KMS-11 (cell line): ENCODE measurements at regions not wholly inside any gene's neighbourhood (a gene's known extent, or its start where the extent isn't known, plus 50 kb on each side); places are given as distances from the start of the nearest gene placed in this dataset.

ENCODE experiments used
- H2AFZ ChIP-seq: fragments of 200-600 bp; sonication (generic); 2 replicates; pipeline ENCODE4 v1.6.1; 2016; ENCODE audit warnings: antibody characterized with exemption, mixed run types, low read depth
- H3K27ac ChIP-seq: fragments of 200-600 bp; sonication (generic); 2 replicates; pipeline ENCODE4 v1.6.1; 2016; ENCODE audit warnings: mild to moderate bottlenecking, mixed run types
- H3K27me3 ChIP-seq: fragments of 200-600 bp; sonication (generic); 2 replicates; pipeline ENCODE4 v1.6.1; 2017; ENCODE audit warnings: mild to moderate bottlenecking, low read depth, mixed run types, moderate library complexity; ENCODE audit not compliant: insufficient read depth
- H3K36me3 ChIP-seq: fragments of 200-600 bp; sonication (generic); 2 replicates; pipeline ENCODE4 v1.6.1; 2017; ENCODE audit warnings: mild to moderate bottlenecking, mixed run types; ENCODE audit not compliant: insufficient read depth
- H3K4me1 ChIP-seq: fragments of 200-600 bp; sonication (generic); 2 replicates; pipeline ENCODE4 v1.6.1; 2016; ENCODE audit warnings: mild to moderate bottlenecking, low read depth, mixed run types; ENCODE audit not compliant: poor library complexity, severe bottlenecking
- H3K4me2 ChIP-seq: fragments of 200-600 bp; sonication (generic); 2 replicates; pipeline ENCODE4 v1.7.0; 2016; ENCODE audit warnings: mild to moderate bottlenecking, mixed run types
- H3K4me3 ChIP-seq: fragments of 200-600 bp; sonication (generic); IDR thresholded peaks from 2 replicates; pipeline ENCODE4 v1.6.1; 2017; ENCODE audit warnings: low read depth, low read length, mixed read lengths; ENCODE audit not compliant: insufficient read depth
- H3K79me2 ChIP-seq: fragments of 200-600 bp; sonication (generic); 2 replicates; pipeline ENCODE4 v1.6.1; 2016; ENCODE audit warnings: low read depth, mixed run types; ENCODE audit not compliant: insufficient read depth
- H3K9ac ChIP-seq: fragments of 200-600 bp; sonication (generic); 2 replicates; pipeline ENCODE4 v1.6.1; 2016; ENCODE audit warnings: mild to moderate bottlenecking, mixed run types
- H4K20me1 ChIP-seq: fragments of 200-600 bp; sonication (generic); 2 replicates; pipeline ENCODE4 v1.6.1; 2016; ENCODE audit warnings: mild to moderate bottlenecking, mixed run types; ENCODE audit not compliant: insufficient read depth
- CTCF ChIP-seq: fragments of 200-600 bp; sonication (generic); conservative IDR thresholded peaks from 2 replicates; pipeline ENCODE4 v1.6.1; 2017; ENCODE audit warnings: low read depth, mild to moderate bottlenecking, antibody characterized with exemption, low read length, moderate library complexity, mixed read lengths

GRCh38 chr22:48748860-48749554 is 1078.7 kb downstream of the BRD1 start:
- H3K4me1 ChIP-seq, result no peaks in the 10 kb centered on the region

GRCh38 chr22:48748113-48748859 is 1079.4 kb downstream of the BRD1 start:
- Histone ChIP-seq H3K4me1 (no peaks in the 10 kb centered on the region), H3K9ac (no peak overlapping the region), H3K4me2 (no peak overlapping the region), H3K27me3 (no peaks in the 10 kb centered on the region), H3K36me3 (no peaks in the 10 kb centered on the region), H4K20me1 (no peaks in the 10 kb centered on the region), H3K79me2 (no peaks in the 10 kb centered on the region), H3K4me3 (no peak overlapping the region), H3K27ac (no peak overlapping the region), H2AFZ (no peak overlapping the region)
- TF ChIP-seq CTCF, result no peak

More at GRCh38 chr22:48748860-48749554, 1078.7 kb downstream of the BRD1 start:
- TF ChIP-seq CTCF, result no peak
- Histone ChIP-seq H3K36me3 (no peaks in the 10 kb centered on the region), H3K27me3 (no peaks in the 10 kb centered on the region), H3K9ac (no peak overlapping the region), H3K79me2 (no peaks in the 10 kb centered on the region), H3K27ac (no peak overlapping the region), H2AFZ (no peak overlapping the region), H3K4me2 (no peak overlapping the region), H4K20me1 (no peaks in the 10 kb centered on the region), H3K4me3 (no peak overlapping the region)

- H2AFZ ChIP-seq, result no peak overlapping the region
- no peak overlapping the region for H3K27ac ChIP-seq
- H3K36me3 ChIP-seq, result no peaks in the 10 kb centered on the region
- H4K20me1 ChIP-seq, result no peaks in the 10 kb centered on the region
- no peaks in the 10 kb centered on the region for H3K79me2 ChIP-seq
- H3K4me1 ChIP-seq, result no peaks in the 10 kb centered on the region
- no peak overlapping the region for H3K4me3 ChIP-seq
- H3K27me3 ChIP-seq, result no peaks in the 10 kb centered on the region
- H3K9ac ChIP-seq, result no peak overlapping the region
- TF ChIP-seq CTCF, result no peak
- H3K4me2 ChIP-seq, result no peak overlapping the region
These were observed 1080.8 kb downstream of the BRD1 start for GRCh38 chr22:48746789-48747425.

- H3K4me2 ChIP-seq, result no peak overlapping the region
- H3K36me3 ChIP-seq, result no peaks in the 10 kb centered on the region
- no peaks in the 10 kb centered on the region for H4K20me1 ChIP-seq
- no peak overlapping the region for H3K4me3 ChIP-seq
- H3K27ac ChIP-seq, result no peak overlapping the region
- no peak overlapping the region for H3K9ac ChIP-seq
- no peak for TF ChIP-seq CTCF
- H2AFZ ChIP-seq, result no peak overlapping the region
- H3K4me1 ChIP-seq, result no peaks in the 10 kb centered on the region
- H3K79me2 ChIP-seq, result no peaks in the 10 kb centered on the region
- no peaks in the 10 kb centered on the region for H3K27me3 ChIP-seq
These were observed 1081.6 kb downstream of the BRD1 start for GRCh38 chr22:48745842-48746788.
